HG02938 (cell line): ENCODE measurements at regions not wholly inside any gene's neighbourhood (a gene's known extent, or its start where the extent isn't known, plus 50 kb on each side); places are given as distances from the start of the nearest gene placed in this dataset.
"Not testable (repeated sequence)": the region's sequence is repeated elsewhere in the genome, so short reads cannot be mapped to it uniquely, and the experiment has no call there.

Experiments used
- ATAC-seq: cut with Tn5 transposase; IDR thresholded peaks from one replicate; pipeline ENCODE4 v1.9.1; 2021; ENCODE audit warnings: mild to moderate bottlenecking, moderate library complexity; ENCODE audit not compliant: unreplicated experiment

DNA sequence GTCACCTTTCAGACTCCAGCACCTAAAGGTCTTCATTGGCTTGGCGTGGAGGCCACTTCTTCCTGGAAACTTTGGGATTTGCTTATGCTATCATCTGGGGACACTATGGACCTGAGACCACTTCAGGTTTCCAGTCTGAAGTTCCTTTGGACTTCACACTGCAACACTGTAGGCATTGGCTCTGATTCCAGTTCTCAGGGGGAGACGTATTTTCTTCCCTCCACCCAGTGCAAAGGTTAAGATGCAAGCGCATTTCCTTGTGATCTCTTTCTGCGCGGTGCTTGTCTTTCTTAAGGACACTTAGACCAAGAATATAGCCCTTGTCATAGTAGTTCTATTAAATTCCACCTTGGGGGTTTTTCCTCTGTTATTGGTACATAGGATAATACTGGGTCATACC is 299.8 kb downstream of the TSHZ3 start:
- no peak for ATAC-seq

DNA sequence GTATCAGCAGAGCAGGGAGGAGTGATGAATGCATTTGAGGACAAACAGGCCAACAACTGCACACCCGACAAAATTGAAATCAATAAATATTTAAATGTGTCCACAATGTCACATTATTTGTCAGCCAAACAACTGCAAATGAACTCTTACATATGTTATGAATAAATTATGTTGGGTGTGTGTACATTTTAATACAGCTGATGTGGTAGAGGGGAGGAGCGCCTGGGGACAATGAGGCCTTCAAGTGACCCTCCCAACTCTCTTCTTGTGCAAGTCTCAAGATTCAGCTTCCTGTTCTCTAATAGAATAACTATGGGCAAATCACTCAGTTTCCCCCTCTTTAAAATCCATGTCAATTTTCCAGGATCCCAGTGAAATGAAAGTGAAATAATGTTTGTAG is 303.2 kb downstream of the TSHZ3 start:
- no peak for ATAC-seq

DNA sequence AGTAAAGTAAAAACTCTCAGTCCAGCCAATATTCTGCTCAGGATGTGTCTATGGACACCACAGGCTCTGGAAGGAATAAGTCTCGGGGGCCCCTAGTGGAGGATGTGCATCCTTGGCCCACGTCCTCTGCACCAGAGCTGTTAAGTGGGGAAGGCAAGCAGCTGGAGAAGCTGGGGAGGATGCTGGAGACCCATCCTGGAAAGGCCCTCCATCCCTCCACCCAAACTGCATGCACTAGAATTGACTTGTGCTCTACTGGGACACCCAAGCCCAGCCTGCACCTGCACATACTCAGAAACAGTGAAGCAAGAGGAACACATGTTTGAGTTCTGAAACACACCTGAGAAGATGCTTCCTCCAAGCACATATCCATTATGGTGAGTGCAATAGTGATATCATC is 307.8 kb downstream of the TSHZ3 start:
- no peak for ATAC-seq

DNA sequence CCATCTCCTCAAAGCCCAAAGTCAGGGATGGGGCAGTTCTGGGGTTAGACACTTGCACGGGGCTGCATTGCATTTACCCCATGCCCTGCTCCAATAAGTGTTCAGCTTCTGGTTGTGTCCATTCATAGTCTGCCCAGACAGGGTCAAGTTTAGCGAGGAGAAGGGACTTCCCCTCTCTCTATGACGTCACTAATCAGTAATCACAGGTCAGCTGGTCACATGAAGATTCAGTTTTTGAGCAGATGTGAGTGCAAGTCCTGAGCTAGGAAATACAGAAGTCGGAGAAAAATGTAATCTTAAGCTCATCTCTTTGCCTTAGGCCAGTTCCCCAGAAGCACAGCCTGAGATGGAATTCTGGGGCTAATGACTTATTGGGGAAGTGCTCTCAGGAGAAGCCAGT is 310.1 kb downstream of the TSHZ3 start:
- no peak for ATAC-seq

DNA sequence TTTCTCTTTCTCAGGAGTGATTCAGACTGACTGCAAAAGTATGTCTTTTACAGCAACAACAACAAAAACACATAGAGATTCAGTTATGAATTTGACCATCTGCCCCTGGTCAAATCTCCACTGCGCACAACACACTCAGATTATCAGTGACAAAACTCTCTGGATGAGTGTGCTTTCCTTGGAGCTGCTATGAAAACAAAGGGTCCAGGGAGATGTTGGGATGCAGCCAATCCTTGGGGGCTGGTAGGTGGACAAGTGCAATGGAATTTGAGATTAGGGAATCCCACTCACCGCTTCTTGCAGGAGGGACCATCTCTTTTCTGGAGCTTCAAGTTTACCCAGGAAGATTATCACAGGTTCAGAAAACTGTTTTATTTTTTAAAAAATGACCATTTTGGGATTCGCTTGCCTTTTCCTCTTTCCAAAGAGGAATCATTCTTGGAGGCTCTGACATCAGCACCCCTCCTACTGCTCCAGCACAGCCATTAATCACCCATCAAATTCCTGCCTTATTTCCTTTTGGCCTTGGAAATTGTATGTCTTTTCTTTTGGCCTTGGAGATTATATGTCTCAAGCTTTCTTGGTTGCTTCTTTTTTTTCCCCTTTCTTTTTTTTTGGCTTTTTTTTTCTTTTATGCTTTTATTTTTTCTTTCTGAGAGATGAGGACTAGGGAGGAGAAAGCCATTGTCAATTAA is 311.8 kb downstream of the TSHZ3 start:
- ATAC-seq: no peak

DNA sequence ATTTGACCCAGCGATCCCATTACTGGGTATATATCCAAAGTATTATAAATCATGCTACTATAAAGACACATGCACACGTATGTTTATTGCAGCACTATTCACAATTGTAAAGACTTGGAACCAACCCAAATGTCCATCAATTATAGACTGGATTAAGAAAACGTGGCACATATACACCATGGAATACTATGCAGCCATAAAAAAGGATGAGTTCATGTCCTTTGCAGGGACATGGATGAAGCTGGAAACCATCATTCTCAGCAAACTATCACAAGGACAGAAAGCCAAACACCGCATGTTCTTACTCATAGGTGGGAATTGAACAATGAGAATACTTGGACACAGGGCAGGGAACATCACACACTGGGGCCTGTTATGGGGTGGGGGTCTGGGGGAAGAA is 317.8 kb downstream of the TSHZ3 start:
- not testable (repeated sequence) for ATAC-seq

DNA sequence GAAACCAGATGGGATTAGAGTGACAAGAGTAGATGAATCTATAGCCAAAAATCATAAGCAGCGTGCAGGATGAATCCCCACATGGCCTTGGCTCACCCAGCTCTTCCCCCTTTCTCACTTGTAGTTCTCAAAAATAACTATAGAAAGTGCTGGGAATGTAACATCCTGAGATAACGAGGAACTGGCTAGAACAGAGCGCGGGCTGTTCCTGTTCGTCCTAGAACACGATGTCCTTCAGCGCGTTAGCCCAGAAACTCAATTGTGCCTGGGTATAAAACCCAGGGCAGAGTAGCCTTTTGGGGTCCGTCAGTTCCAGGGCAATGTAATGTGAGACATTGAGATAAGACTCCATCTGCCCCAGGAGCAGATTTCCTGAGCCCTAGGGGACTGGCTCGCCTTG is 326.2 kb downstream of the TSHZ3 start:
- no peak for ATAC-seq

DNA sequence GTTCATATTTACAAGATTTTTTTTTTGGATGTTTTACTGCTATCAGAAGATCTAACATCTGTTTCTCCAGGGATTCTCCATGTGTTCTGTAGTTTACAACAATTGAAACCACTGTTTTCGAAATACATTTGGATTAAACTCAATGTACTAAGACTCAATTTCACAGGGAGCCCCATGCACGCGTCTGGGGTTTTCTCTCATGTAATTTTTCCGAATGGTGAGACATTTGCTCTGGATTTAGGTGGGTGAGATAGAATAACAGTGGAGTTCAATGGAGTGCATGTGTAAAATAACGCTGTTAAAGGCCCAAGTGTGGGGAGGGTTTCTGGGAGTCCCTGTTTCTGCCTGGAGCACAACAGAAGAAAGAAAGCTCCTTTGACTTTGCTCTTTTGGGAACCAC is 330.3 kb downstream of the TSHZ3 start:
- ATAC-seq: no peak

DNA sequence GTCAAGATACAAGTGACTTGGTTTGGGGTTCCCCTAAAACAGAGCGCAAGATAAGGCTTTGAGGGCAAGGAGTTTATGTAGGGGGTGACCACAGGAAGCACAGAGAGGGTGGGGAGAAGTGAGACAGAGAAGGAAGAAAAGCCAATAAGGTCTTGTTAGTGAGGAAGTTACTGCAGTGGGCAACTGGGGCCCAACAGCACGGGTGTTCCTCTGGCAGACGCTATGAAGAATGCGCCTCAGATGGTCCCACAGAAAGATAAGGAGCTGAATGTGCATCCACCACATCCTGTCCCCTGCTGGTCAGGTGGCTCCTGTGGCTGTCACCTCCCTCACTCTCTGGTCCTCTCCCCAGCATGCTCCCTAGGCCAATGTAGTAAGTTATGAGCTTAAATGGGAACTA is 333.5 kb downstream of the TSHZ3 start:
- no peak for ATAC-seq

DNA sequence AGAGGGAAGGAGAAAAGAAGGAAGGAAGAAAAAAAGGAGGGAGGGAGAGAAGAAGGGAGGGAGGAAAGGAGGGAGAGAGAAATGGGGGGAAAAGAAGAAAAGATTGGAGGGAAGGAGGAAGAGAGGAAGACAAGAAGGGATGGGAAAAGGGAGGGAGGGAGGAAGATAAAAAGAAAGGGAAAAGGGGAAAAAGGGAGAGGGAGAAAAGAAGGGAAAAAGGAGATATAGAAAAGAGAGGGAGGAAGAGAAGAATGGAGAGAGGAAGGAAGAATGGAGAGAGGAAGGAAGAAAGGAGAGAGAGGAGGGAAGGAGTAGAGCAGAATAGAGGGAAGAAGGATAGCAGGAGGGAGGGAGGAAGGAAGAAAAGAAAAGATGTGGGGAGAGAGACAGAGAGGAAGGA is 334.6 kb downstream of the TSHZ3 start:
- ATAC-seq: no peak

DNA sequence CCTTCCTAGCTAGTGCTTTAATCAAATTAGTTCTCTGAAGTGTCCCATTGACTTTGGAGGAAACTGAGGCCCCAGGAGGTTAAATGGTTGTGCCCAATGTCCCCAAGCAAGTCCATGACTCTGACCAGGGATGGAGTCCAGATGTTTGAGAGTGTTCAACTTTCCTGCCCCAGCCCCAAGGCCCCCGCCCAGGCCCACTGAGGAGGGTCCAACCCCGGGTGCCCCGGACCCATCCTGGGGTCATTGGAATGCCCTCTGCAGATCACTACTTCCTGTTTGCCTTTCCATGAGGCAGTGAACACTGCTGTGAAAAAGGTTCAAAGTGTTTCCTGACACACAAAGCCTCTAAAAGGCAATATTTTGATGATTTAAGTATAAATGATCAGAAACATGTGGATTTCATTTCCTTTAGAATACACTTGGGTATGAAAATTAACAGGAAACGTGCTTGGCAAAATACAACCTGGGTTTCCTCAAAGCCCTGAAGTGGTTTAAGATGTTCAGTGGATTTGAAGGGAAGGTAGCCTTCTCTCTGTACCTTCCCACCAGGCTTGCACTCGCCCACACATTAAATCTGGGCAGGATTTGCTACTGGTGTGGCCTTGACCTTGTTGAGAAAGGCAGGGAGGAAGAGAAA is 335.7 kb downstream of the TSHZ3 start:
- no peak for ATAC-seq

DNA sequence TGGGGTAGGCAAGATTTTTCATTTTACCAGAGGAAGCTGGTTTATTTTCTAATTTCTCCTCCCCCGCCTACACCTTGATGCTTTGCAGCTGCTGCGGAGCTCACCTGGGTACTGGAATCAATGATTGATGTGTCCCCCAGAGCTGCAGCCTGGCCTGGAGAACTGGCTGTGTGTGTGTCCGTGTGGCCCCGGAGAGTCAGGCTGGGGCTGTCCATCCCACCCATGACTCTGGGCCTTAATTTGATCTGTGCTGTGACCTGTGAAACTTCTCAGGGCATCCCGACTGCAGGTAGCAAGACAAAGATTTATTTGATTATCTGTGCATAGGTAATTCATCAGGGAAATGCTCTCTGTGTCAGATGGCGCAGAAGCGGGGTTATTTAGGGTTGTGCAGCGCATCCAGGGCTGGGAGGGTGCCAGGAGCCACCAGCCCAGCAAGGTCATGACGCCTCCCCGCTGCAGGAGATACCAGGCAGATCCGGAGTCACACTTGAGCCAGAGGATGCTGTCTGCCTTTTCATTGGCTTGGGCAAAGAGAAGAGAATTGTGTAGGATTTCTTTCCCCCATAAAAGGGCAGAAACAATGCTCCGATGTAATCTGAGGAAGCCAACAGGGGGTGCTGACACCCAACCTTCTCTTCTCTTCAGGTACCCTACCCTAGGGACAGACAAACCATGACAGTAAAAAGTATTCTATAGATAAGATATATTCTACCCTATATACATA is 346.6 kb downstream of the TSHZ3 start:
- no peak for ATAC-seq

DNA sequence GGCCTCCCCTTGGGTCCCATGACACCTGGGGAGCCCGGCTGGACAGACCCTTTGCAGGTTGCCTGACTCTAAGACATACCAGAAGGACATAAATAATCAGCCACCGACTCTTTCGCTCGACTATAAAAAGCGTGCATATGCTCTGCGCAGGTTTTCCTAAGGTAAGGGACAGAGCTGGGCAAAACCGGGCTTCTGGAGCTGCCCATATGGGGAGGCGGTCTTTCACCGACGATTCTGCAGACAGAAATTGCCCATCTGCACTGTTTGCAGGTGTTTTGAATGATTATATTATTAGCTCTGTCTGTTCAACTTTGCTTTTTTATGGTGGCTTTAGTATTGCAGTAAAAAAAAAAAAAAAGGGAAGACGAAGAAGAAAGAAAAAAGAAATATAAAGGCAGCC is 347.2 kb downstream of the TSHZ3 start:
- no peak for ATAC-seq

DNA sequence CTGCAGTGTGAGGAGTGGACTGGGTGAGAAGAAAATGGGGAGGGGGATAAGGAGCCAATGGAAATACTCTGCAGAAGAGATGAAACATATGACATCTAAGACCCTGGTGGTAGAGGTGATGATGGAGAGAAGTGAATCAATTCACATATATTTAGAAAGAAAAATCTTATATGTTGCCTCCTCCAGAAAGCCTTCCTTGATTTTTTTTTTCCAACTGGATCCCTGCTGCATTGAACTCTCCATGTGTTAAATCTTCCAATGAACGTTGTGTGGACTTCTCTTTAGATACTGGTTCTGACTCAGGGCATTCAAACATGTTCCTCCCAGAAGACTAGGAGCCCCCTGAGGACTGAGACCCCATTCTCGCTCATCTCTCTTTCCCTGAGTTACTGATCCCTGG is 348.3 kb downstream of the TSHZ3 start:
- ATAC-seq: no peak

DNA sequence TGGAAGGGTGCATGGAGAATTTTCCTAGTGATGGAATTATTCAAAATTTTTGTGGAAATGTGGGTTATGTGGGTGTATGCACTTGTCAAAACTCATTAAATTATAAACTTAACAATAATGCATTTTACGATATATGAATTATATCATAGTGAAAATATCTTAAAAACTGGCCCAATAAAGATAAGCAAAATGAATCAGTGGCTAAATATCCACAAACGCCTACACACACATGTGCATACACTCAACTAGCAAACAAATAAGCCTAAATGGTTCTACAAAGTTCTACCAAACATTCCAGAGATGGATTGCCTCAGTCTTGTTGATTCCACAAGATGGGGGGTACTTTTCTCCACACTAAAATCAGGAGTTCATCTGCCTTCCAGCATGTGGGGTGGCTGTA is 349.5 kb downstream of the TSHZ3 start:
- no peak for ATAC-seq

DNA sequence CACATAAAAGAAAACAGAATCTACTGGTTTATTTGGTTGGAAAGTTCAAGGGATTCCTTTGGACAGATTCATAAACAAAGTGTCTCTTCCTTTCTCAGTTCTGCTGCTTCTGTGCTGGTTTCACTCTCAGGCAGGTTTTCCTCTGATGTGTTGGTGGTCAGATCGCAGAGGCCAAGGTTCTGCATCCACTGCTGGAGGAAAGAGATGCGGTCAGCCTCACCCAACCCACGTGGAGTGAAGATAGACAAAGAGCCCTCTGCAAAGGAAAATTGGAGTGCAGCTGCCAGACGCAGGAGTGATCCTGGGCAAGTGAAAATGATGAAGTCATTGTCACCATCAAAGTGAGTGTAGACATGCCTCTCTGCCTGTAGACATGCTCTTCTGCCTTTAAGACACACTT is 352.0 kb downstream of the TSHZ3 start:
- no peak for ATAC-seq

DNA sequence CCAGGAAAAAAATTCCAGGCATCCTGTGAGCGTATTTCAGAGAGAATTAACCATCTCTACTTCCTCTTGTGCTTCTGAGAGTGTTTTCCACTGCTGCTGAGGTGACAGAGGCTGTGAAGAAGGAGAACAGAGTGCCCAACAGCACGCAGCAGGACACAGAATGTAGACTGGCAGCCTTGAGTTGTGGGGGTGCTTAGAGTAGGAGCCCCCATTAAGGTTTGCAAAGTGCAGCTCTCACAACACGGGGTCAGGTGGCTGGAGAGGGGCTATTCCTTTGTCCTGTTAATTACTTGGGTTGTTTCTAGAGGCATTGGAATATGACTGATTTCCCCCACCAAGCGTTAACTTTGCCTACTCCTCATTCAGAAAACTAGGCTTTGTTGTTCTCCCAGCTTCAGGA is 370.6 kb downstream of the TSHZ3 start:
- no peak for ATAC-seq

DNA sequence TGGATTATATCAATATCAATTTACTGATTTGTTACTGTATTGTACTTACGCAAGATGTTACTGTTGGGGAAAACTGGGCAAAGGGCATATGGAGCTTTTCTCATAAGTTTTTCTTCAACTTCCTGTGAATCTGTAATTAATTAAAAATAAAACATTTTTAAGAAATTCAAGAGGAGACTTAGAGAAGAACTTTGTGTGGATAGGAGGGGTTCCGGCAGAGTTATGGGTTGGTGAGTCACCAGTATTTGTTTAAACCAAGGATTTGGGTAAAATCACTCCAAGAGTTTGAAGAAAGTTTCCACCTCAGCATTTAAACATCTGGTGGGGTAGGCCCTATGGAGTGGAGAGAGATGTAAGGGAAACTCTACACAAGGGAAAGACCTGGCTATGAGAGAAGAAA is 379.6 kb downstream of the TSHZ3 start:
- no peak for ATAC-seq

DNA sequence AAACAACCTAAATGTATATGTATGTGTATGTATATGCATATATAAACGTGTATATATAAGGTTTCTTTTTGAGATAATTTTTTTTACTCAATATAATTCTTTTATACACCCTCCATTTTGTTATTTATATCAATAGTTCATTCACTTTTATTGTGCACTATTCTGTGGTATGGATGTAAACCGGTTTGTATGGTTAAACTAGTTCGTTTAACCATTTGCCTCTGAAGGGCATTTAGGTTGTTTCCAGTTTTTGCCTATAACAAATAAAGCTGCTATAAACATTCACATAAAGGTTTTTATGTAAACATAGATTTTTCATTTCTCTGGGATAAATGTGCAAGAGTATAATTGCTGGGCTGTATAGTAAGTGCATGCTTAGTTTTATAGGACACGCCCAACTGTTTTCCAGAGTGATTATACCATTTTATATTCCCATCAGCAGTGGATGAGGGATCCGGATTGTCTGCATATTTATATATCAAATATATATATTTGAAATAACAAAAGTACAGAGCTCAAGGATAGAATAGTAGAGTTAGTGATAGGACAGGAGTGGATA is 380.3 kb downstream of the TSHZ3 start:
- no peak for ATAC-seq

DNA sequence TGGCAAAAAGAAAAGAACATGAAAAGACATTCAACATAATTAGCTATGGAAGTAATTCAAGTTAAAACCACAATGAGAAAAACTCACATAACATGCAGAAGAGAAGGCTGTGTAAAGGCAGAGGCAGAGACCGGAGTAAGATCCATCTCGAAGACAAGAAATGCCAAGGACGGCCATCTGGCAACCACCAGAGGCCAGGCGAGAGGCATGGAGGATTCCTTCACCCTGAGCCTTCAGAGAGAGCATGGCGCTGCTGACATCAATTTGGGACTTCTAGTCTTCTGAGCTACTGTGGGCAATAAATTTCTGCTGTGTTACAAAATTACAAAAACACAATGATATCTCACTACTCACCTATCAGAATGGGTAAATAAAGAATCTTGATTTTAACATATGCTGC is 381.0 kb downstream of the TSHZ3 start:
- no peak for ATAC-seq

DNA sequence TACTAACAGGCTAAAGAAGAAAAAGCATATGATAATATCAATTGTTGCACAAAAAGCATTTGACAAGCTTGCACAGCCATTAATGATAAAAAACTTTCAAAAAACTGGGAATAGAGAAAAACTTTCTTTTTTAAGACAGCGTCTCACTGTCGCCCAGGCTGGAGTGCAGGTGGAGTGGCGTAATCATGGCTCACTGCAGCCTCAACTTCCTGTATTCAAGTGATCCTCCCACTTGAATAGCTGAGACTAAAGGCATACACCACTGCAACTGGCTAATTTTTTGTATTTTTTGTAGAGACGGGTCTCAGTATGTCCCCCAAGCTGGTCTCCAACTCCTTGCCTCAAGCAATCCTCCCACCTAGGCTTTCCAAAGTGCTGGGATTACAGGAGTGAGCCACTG is 382.8 kb downstream of the TSHZ3 start:
- no peak for ATAC-seq

DNA sequence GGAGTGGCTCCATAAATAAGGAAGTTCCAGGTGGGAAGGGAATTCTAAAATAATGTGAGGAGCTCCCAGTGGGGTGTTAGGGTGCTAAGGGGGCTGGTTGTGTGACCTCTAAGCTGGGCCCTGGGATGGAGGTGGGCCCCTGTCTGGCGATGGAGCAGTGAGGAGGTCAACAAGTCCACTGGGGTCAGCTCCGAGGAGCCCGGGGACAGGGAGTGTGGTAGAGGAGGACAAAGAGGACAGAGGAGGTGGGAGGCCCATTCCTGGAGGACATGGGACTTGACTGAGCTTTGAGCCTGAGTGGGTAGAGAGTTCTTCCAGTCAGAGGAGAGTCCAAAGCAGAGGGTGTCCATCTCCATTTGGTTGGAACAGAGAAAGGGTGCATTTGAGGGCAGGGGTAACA is 390.2 kb downstream of the TSHZ3 start:
- no peak for ATAC-seq
